GM12878 (cell line): ENCODE measurements at regions not wholly inside any gene's neighbourhood (a gene's known extent, or its start where the extent isn't known, plus 50 kb on each side); places are given as distances from the start of the nearest gene placed in this dataset.
"Not testable (repeated sequence)": the region's sequence is repeated elsewhere in the genome, so short reads cannot be mapped to it uniquely, and the experiment has no call there.

Experiments used
- NR2C1 ChIP-seq: fragments of 450-650 bp; IDR thresholded peaks from 2 replicates; pipeline ENCODE4 v1.6.1; 2017; ENCODE audit warnings: antibody characterized with exemption, mild to moderate bottlenecking, moderate library complexity
- POLR2A ChIP-seq: IDR thresholded peaks from 2 replicates; pipeline ENCODE4 v1.6.1; 2011; ENCODE audit warnings: low read depth, mild to moderate bottlenecking, low read length
- SRF ChIP-seq, 2 experiments: IDR thresholded peaks; 2 replicates each; pipeline ENCODE4 v1.6.1; 2011; ENCODE audit warnings: low read depth in 2 of 2, low read length in 2 of 2, mild to moderate bottlenecking in 1 of 2, moderate library complexity in 1 of 2

DNA sequence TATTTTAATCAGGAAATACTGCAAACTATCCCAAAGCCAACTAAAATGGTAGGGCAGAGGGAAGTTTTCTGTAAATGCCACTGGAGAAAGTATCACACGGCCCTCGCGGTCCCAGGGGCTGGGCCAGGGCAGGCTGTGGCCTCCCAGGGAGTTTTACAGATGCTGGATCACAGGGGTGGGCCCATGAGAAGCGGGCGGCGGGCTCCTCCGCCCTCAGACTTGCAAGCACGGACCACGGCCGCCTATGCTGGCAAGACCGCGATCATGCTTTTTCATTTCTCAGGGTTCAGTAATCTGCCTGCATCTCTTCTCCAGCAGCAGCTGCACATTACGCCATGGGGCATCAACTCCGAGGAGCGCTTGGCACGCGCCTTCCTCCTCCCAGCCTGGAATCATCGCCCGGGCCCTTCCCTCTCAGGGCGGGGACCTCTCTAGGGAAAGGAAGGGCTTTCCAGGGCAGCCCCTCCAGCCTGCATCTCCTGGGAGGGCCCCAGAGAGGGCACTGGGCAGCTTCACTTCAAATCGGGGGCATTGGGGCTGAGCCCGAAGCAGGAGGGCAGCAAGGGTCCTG is 5420.7 kb upstream of the TPTE start:
- TF ChIP-seq NR2C1; SRF (IDR thresholded peaks at IDR 0.05; ENCODE audit: low read depth in 2 of 2, low read length in 2 of 2); POLR2A: not testable (repeated sequence)
